Tibial nerve (tissue), 4 donors: ENCODE measurements at regions not wholly inside any gene's neighbourhood (a gene's known extent, or its start where the extent isn't known, plus 50 kb on each side); places are given as distances from the start of the nearest gene placed in this dataset.

Experiments used
- DNase-seq, 2 donors: peaks; one replicate each; pipeline ENCODE4 v3.0.0-alpha.2; 2019; ENCODE audit warnings: low spot score in 2 of 2
- H3K27ac ChIP-seq, 4 donors: fragments of 200-600 bp; sonication (generic) in 3 of 4; one replicate each; pipeline ENCODE4 v1.5.1; 2017 to 2019; ENCODE audit warnings: mild to moderate bottlenecking in 1 of 4
- H3K27me3 ChIP-seq, 2 donors: fragments of 200-600 bp; sonication (generic) in 1 of 2; one replicate each; pipeline versions ENCODE4 v1.5.1 to v1.6.0; 2017 to 2019
- H3K36me3 ChIP-seq, 3 donors: fragments of 200-600 bp; sonication (generic); one replicate each; pipeline ENCODE4 v1.5.1; 2018 to 2019
- H3K4me1 ChIP-seq, 4 donors: fragments of 200-600 bp; sonication (generic) in 3 of 4; one replicate each; pipeline ENCODE4 v1.5.1; 2017 to 2019
- H3K4me3 ChIP-seq, 4 donors: fragments of 200-600 bp; sonication (generic) in 3 of 4; one replicate each; pipeline ENCODE4 v1.5.1; 2017 to 2019; ENCODE audit warnings: mild to moderate bottlenecking in 1 of 4, moderate library complexity in 1 of 4
- H3K9me3 ChIP-seq, 4 donors: fragments of 200-600 bp; sonication (generic) in 3 of 4; one replicate each; pipeline ENCODE4 v1.5.1; 2017 to 2019
- EP300 ChIP-seq, 2 donors: sonication (generic); formaldehyde crosslinking; IDR thresholded peaks; one replicate each; pipeline ENCODE4 v1.6.1; 2017; ENCODE audit warnings: antibody characterized with exemption in 2 of 2, mild to moderate bottlenecking in 1 of 2
- POLR2A ChIP-seq, 2 donors: fragments of 450-650 bp; IDR thresholded peaks; one replicate each; pipeline ENCODE4 v1.6.1; 2017; ENCODE audit warnings: antibody characterized with exemption in 2 of 2, mild to moderate bottlenecking in 2 of 2, moderate library complexity in 2 of 2
- WGBS, 2 donors: methylation state at CpG; one replicate each; pipeline ENCODE4 v1.1.5; 2018; 5-methylcytosine and 5-hydroxymethylcytosine counted together
- TF ChIP-seq, protein P1 (sequence below), 5 experiments: fragments of 200-600 bp in 3 of 5; fragments of 450-650 bp in 2 of 5; sonication (generic) in 3 of 5; IDR thresholded peaks; one replicate each; pipeline ENCODE4 v1.5.1; 2016 to 2019; ENCODE audit warnings: antibody characterized with exemption in 5 of 5, mild to moderate bottlenecking in 3 of 5, moderate library complexity in 2 of 5

GRCh38 chr1:239058190-239058589 lies 328.2 kb upstream of the CHRM3 start:
- TF ChIP-seq, protein P1, sequence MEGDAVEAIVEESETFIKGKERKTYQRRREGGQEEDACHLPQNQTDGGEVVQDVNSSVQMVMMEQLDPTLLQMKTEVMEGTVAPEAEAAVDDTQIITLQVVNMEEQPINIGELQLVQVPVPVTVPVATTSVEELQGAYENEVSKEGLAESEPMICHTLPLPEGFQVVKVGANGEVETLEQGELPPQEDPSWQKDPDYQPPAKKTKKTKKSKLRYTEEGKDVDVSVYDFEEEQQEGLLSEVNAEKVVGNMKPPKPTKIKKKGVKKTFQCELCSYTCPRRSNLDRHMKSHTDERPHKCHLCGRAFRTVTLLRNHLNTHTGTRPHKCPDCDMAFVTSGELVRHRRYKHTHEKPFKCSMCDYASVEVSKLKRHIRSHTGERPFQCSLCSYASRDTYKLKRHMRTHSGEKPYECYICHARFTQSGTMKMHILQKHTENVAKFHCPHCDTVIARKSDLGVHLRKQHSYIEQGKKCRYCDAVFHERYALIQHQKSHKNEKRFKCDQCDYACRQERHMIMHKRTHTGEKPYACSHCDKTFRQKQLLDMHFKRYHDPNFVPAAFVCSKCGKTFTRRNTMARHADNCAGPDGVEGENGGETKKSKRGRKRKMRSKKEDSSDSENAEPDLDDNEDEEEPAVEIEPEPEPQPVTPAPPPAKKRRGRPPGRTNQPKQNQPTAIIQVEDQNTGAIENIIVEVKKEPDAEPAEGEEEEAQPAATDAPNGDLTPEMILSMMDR (IDR thresholded peaks at IDR 0.05) = no peak
- TF ChIP-seq POLR2A (IDR thresholded peaks at IDR 0.05) (no peak), EP300 (IDR thresholded peaks at IDR 0.05) (no peak)
- H3K4me3 ChIP-seq = no peak overlapping the region
- H3K27ac ChIP-seq = no peak overlapping the region
- no peaks in the 10 kb centered on the region for H3K27me3 ChIP-seq
- no peaks in the 10 kb centered on the region for H3K4me1 ChIP-seq
- H3K9me3 ChIP-seq = peaks cover 0 to 8% (median 0%) of the 10 kb centered on the region in 4 donors
- WGBS, 2 donors = 59 to 65% methylated on average over 6 of the region's 6 CpGs
- no peak for DNase-seq
- H3K36me3 ChIP-seq = no peaks in the 10 kb centered on the region

DNA sequence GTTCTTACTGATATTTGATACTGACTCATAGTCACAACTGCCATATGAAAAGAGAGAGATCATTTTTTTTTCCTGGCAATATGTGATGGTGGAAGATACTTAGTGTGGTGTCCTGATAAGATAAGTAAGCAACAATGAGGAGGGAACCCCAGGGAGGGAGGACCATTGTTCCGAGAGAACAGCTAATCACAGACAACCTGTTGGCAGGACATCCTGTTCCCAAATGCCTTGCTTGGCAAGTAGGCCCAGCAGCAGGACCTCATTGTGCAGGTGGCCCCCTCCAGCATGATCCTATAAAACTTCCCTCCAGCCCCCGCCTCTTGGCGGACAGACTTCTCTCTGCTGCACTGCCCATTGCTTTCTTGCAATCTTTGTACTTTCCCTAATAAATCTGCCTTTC lies 329.4 kb upstream of the CHRM3 start:
- Histone ChIP-seq H3K27me3 (no peaks in the 10 kb centered on the region), H3K9me3 (peaks cover 0 to 8% (median 0%) of the 10 kb centered on the region in 4 donors), H3K4me1 (no peaks in the 10 kb centered on the region), H3K4me3 (no peak overlapping the region), H3K27ac (no peak overlapping the region), H3K36me3 (no peaks in the 10 kb centered on the region)
- WGBS, 2 donors = 89% methylated on average over 3 of the region's 3 CpGs
- DNase-seq = no peak
- TF ChIP-seq EP300 (IDR thresholded peaks at IDR 0.05) (no peak), POLR2A (IDR thresholded peaks at IDR 0.05) (no peak)
- TF ChIP-seq, protein P1 (IDR thresholded peaks at IDR 0.05) = no peak

- H3K36me3 ChIP-seq = no peaks in the 10 kb centered on the region
- H3K4me3 ChIP-seq = no peak overlapping the region
- H3K27ac ChIP-seq = no peak overlapping the region
- no peaks in the 10 kb centered on the region for H3K4me1 ChIP-seq
- H3K27me3 ChIP-seq = no peaks in the 10 kb centered on the region
- peaks cover 0 to 8% (median 0%) of the 10 kb centered on the region in 4 donors for H3K9me3 ChIP-seq
- TF ChIP-seq POLR2A (IDR thresholded peaks at IDR 0.05) (no peak), EP300 (IDR thresholded peaks at IDR 0.05) (no peak)
- TF ChIP-seq, protein P1 (IDR thresholded peaks at IDR 0.05) = no peak
- no peak for DNase-seq
- WGBS, 2 donors = 70 to 74% methylated on average over 3 of the region's 3 CpGs
Observed at GRCh38 chr1:239053279-239053678, 333.1 kb upstream of the CHRM3 start.

DNA sequence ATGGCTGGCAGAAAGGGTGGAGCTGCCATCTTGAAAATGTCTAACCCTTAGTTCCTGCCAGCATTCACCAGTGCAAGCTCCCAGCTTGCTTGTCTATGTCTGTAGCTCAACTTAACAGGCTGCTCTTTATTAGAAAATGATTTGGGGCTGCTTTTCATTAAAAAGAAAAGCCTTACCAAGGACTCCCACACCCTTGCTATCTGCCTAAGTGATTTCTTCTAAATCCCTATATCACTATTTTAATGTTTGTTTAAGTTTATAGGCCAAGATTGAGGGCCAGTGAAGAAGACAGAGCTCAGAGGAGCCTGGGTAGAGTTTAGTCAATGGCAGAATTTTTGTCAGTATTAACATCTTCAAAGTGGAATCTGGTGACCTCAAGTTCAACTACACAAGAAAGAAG lies 336.8 kb upstream of the CHRM3 start:
- Histone ChIP-seq H3K4me3 (no peak overlapping the region), H3K36me3 (no peaks in the 10 kb centered on the region), H3K9me3 (no peaks in the 10 kb centered on the region), H3K27me3 (no peaks in the 10 kb centered on the region), H3K4me1 (no peaks in the 10 kb centered on the region), H3K27ac (no peak overlapping the region)
- no peak for DNase-seq
- no peak for TF ChIP-seq EP300 (IDR thresholded peaks at IDR 0.05)
- no peak for TF ChIP-seq POLR2A (IDR thresholded peaks at IDR 0.05)
- TF ChIP-seq, protein P1 (IDR thresholded peaks at IDR 0.05) = no peak

- H3K4me3 ChIP-seq = no peak overlapping the region
- 73 to 76% methylated on average over 3 of the region's 3 CpGs for whole genome bisulfite sequencing, 2 donors
- no peak for TF ChIP-seq POLR2A (IDR thresholded peaks at IDR 0.05)
- TF ChIP-seq, protein P1 (IDR thresholded peaks at IDR 0.05) = no peak
- no peaks in the 10 kb centered on the region for H3K36me3 ChIP-seq
- no peaks in the 10 kb centered on the region for H3K9me3 ChIP-seq
- DNase-seq = no peak
- no peaks in the 10 kb centered on the region for H3K4me1 ChIP-seq
- H3K27me3 ChIP-seq = no peaks in the 10 kb centered on the region
- H3K27ac ChIP-seq = no peak overlapping the region
Observed at GRCh38 chr1:239044829-239045228, 341.5 kb upstream of the CHRM3 start.
